OCI-LY3 (cell line): ENCODE measurements at regions not wholly inside any gene's neighbourhood (a gene's known extent, or its start where the extent isn't known, plus 50 kb on each side); places are given as distances from the start of the nearest gene placed in this dataset.

ENCODE experiments used
- EZH2phosphoT487 ChIP-seq: fragments of 200-600 bp; shearing (Covaris generic); IDR thresholded peaks from 2 replicates; pipeline ENCODE4 v1.6.1; 2018; ENCODE audit warnings: antibody characterized with exemption, mixed run types, low read depth
- TF ChIP-seq, protein P1 (sequence below): fragments of 200-600, 300-600 bp; sonication (generic); IDR thresholded peaks from 2 replicates; pipeline ENCODE4 v1.5.1; 2014; ENCODE audit warnings: antibody characterized with exemption, low read length, low read depth

DNA sequence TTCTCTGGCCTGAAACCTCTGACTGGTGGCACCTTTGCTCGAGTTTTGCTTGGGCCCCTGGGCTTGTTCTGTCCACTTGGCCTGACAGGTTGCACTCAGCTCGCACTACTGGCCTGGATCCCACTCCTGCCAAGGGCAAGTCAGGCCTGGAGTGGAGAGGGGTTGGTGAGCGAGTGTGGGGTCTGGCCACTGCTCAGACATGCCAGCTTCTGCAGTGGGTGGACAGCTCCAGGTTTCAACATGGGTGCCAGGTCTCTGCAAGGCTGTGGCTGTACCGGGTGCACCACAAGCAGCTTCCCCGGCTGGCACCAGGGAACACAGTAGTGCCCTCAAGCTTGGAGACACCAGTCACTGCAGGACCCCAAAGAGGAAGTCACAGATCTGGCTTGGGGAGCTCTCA, 91.6 kb upstream of the CXorf51A start:
- TF ChIP-seq, protein P1, sequence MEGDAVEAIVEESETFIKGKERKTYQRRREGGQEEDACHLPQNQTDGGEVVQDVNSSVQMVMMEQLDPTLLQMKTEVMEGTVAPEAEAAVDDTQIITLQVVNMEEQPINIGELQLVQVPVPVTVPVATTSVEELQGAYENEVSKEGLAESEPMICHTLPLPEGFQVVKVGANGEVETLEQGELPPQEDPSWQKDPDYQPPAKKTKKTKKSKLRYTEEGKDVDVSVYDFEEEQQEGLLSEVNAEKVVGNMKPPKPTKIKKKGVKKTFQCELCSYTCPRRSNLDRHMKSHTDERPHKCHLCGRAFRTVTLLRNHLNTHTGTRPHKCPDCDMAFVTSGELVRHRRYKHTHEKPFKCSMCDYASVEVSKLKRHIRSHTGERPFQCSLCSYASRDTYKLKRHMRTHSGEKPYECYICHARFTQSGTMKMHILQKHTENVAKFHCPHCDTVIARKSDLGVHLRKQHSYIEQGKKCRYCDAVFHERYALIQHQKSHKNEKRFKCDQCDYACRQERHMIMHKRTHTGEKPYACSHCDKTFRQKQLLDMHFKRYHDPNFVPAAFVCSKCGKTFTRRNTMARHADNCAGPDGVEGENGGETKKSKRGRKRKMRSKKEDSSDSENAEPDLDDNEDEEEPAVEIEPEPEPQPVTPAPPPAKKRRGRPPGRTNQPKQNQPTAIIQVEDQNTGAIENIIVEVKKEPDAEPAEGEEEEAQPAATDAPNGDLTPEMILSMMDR, result no peak
- no peak for TF ChIP-seq EZH2phosphoT487
